ENCODE measurements at regions not wholly inside any gene's neighbourhood (a gene's known extent, or its start where the extent isn't known, plus 50 kb on each side); places are given as distances from the start of the nearest gene placed in this dataset.

- Histone ChIP-seq H4K8ac (ENCODE audit: extremely low read depth, insufficient read depth, low read length) (no peak overlapping the region), H2BK5ac (ENCODE audit: low read depth, low read length) (no peak overlapping the region), H3K79me2 (ENCODE audit: control insufficient read depth in 1 of 2, insufficient read depth in 2 of 2, low read length in 2 of 2) (no peaks in the 10 kb centered on the region), H3K4ac (replicated peaks; ENCODE audit: insufficient read length, low read depth, low read length) (no peak overlapping the region), H3K14ac (ENCODE audit: insufficient read length) (no peak overlapping the region), H3K36me3 (ENCODE audit: control insufficient read depth in 2 of 4, insufficient read depth in 4 of 4, low read length in 3 of 4) (no peaks in the 10 kb centered on the region), H3K23me2 (ENCODE audit: low read depth, low read length) (0 out of 2 replicates have a peak, but pooled peaks cover 4% of the 10 kb centered on the region), H3K4me1 (replicated peaks in 1 of 4; ENCODE audit: control insufficient read depth in 3 of 4, insufficient read depth in 4 of 4, low read length in 3 of 4) (no peaks in the 10 kb centered on the region), H2AFZ (ENCODE audit: low read length) (peak overlapping the region; percentile 53; the same call in 1 of the 2 replicates), H3K56ac (replicated peaks; ENCODE audit: insufficient read length, low read depth, low read length) (no peak overlapping the region), H3K9me3 (ENCODE audit: insufficient read depth in 2 of 2, low read depth in 1 of 2, low read length in 1 of 2) (no peaks in the 10 kb centered on the region), H3K4me2 (ENCODE audit: insufficient read depth in 1 of 2, low read depth in 2 of 2, low read length in 2 of 2) (no peak overlapping the region), H2BK120ac (replicated peaks; ENCODE audit: low read depth, low read length) (no peak overlapping the region), H3K4me3 (ENCODE audit: extremely low read depth in 1 of 4, insufficient read depth in 2 of 4, low read depth in 3 of 4, low read length in 4 of 4) (no peak overlapping the region), H2BK12ac (ENCODE audit: low read depth, low read length) (no peak overlapping the region), H4K5ac (ENCODE audit: insufficient read length, low read depth, low read length) (no peak overlapping the region), H3K23ac (ENCODE audit: insufficient read length) (no peak overlapping the region), H3K79me1 (ENCODE audit: low read depth, low read length) (no peaks in the 10 kb centered on the region), H3K18ac (ENCODE audit: extremely low read depth, low read length) (no peak overlapping the region), H4K20me1 (replicated peaks in 1 of 2; ENCODE audit: control insufficient read depth in 1 of 2, insufficient read depth in 2 of 2, low read length in 2 of 2) (no peaks in the 10 kb centered on the region), H3K9ac (replicated peaks in 1 of 4; ENCODE audit: extremely low read depth in 1 of 4, low read depth in 3 of 4, low read length in 3 of 4) (no peak overlapping the region), H3K27ac (ENCODE audit: low read depth, low read length) (no peak overlapping the region), H2BK15ac (ENCODE audit: low read length) (no peak overlapping the region), H2AK5ac (ENCODE audit: low read depth, low read length) (no peak overlapping the region), H2BK20ac (ENCODE audit: low read length) (no peak overlapping the region), H4K91ac (replicated peaks; ENCODE audit: insufficient read length, low read length) (no peak overlapping the region), H3K27me3 (replicated peaks in 1 of 4; ENCODE audit: control insufficient read depth in 3 of 4, extremely low read depth in 1 of 4, insufficient read depth in 3 of 4, low read length in 3 of 4) (no peaks in the 10 kb centered on the region)
- ChIA-PET POLR2A (ENCODE audit: partially characterized antibody) (no interaction called here), CTCF (ENCODE audit: partially characterized antibody) (interaction anchor here (0.6 to 0.9 kb wide), 2 partner anchors 88 to 335 kb away, joined by 3 read pairs; no protein-coding TSS in a partner anchor)
- TF ChIP-seq SIRT6 (IDR thresholded peaks at IDR 0.05; ENCODE audit: low read length) (no peak), BCL11A (IDR thresholded peaks at IDR 0.05; ENCODE audit: low read depth in 2 of 2, low read length in 2 of 2) (no peak), SAP30 (IDR thresholded peaks at IDR 0.05; ENCODE audit: insufficient read depth, insufficient replicate concordance, low read length) (no peak), HDAC6 (IDR thresholded peaks at IDR 0.05; ENCODE audit: low read depth, low read length) (no peak), CBX8 (IDR thresholded peaks at IDR 0.05; ENCODE audit: borderline replicate concordance, low read depth, low read length) (no peak)
- 93% methylated on average over 13 of the region's 16 CpGs; no CpG with 5 or more reads in 1 of the 2 experiments for WGBS, 2 experiments (ENCODE audit: extremely low coverage in 1 of 2, insufficient coverage in 1 of 2, insufficient read length in 1 of 2, insufficient replicate concordance in 2 of 2, low coverage in 1 of 2, low lambda C conversion rate in 2 of 2, missing lambda C conversion rate in 1 of 2)
- no peak for FAIRE-seq
- DNase-seq (ENCODE audit: low read depth in 1 of 2, low spot score in 2 of 2) = no peak
These were observed 496.7 kb downstream of the ENC1 start for GRCh38 chr5:74143721-74144330.
